PC-3 (cell line): ENCODE measurements at regions not wholly inside any gene's neighbourhood (a gene's known extent, or its start where the extent isn't known, plus 50 kb on each side); places are given as distances from the start of the nearest gene placed in this dataset.

ENCODE experiments used
- ATAC-seq: fragments of 200-7000 bp; cut with Tn5 transposase; 2 replicates; pipeline ENCODE4 v1.9.1; 2020; ENCODE audit warnings: mild to moderate bottlenecking, moderate library complexity
- BruUV-seq: library from RNA; stranded (reverse); fragments of 400-500 nt; replicated peaks from 2 replicates; lab custom pipeline; 2021; lab: Mats Ljungman, UMichigan
- CTCF ChIA-PET: fragments of 300-600 bp; sonication (Branson Sonifier 250); formaldehyde crosslinking; loops from one replicate; lab custom pipeline; 2022; ENCODE audit warnings: antibody characterized with exemption; lab: Charles Lee
- POLR2A ChIA-PET: fragments of 300-600 bp; sonication (Branson Sonifier 250); formaldehyde crosslinking; loops from one replicate; lab custom pipeline; 2022; ENCODE audit warnings: antibody characterized with exemption; ENCODE audit not compliant: unreplicated experiment; lab: Charles Lee
- DNase-seq: peaks from one replicate; pipeline ENCODE4 v3.0.0-alpha.2; 2015
- H2AFZ ChIP-seq: fragments of 300-600 bp; sonication (generic); 2 replicates; pipeline ENCODE4 v1.6.0; 2016; ENCODE audit warnings: antibody characterized with exemption, low read length
- H3F3A ChIP-seq: fragments of 300-600 bp; sonication (generic); one replicate; pipeline ENCODE4 v1.6.0; 2017; ENCODE audit warnings: antibody characterized with exemption, low read length, control low read depth, mild to moderate bottlenecking; ENCODE audit not compliant: unreplicated experiment
- H3K27ac ChIP-seq: fragments of 300-600 bp; sonication (generic); 2 replicates; pipeline ENCODE4 v1.5.1; 2016; ENCODE audit warnings: mild to moderate bottlenecking, low read length
- H3K27me3 ChIP-seq: fragments of 300-600 bp; sonication (generic); 2 replicates; pipeline ENCODE4 v1.6.1; 2016; ENCODE audit warnings: low read length, mixed read lengths
- H3K36me3 ChIP-seq: fragments of 300-600 bp; sonication (generic); 2 replicates; pipeline ENCODE4 v1.6.1; 2016; ENCODE audit warnings: low read depth, mixed run types, low read length, mixed read lengths
- H3K4me1 ChIP-seq: fragments of 300-600 bp; sonication (generic); 2 replicates; pipeline ENCODE4 v1.5.1; 2016; ENCODE audit warnings: low read length; ENCODE audit not compliant: insufficient read depth
- H3K4me2 ChIP-seq: fragments of 300-600 bp; sonication (generic); 2 replicates; pipeline ENCODE4 v1.6.0; 2016; ENCODE audit warnings: low read length
- H3K4me3 ChIP-seq: fragments of 300-600 bp; sonication (generic); 2 replicates; pipeline ENCODE4 v1.5.1; 2016; ENCODE audit warnings: mild to moderate bottlenecking, low read length, mixed read lengths
- H3K79me2 ChIP-seq: fragments of 300-600 bp; sonication (generic); 2 replicates; pipeline ENCODE4 v1.6.1; 2017; ENCODE audit warnings: low read length, mixed read lengths
- H3K9ac ChIP-seq: fragments of 300-600 bp; sonication (generic); 2 replicates; pipeline ENCODE4 v1.6.0; 2016; ENCODE audit warnings: mild to moderate bottlenecking, low read length
- H3K9me2 ChIP-seq: fragments of 300-600 bp; sonication (generic); replicated peaks from 2 replicates; pipeline ENCODE4 v1.6.1; 2016; ENCODE audit warnings: mixed run types, low read length, mixed read lengths
- H3K9me3 ChIP-seq: fragments of 300-600 bp; sonication (generic); 2 replicates; pipeline ENCODE4 v1.6.1; 2016; ENCODE audit warnings: low read length, mixed read lengths
- H4K20me1 ChIP-seq: fragments of 300-600 bp; sonication (generic); 2 replicates; pipeline ENCODE4 v1.6.1; 2016; ENCODE audit warnings: low read length, mixed read lengths
- CTCF ChIP-seq: fragments of 300-600 bp; sonication (generic); conservative IDR thresholded peaks from 2 replicates; pipeline ENCODE4 v1.5.1; 2017; ENCODE audit warnings: antibody characterized with exemption, low read depth, mild to moderate bottlenecking, low read length
- EZH2 ChIP-seq: fragments of 300-600 bp; sonication (generic); IDR thresholded peaks from one replicate; pipeline ENCODE4 v1.6.1; 2017; ENCODE audit warnings: antibody characterized with exemption, mild to moderate bottlenecking, low read length; ENCODE audit not compliant: unreplicated experiment
- EZH2phosphoT487 ChIP-seq: fragments of 300-600 bp; sonication (generic); IDR thresholded peaks from 2 replicates; pipeline ENCODE4 v1.6.1; 2018; ENCODE audit warnings: mild to moderate bottlenecking, antibody characterized with exemption, low read length, borderline replicate concordance
- intact Hi-C: fragments of 100-400 bp; cut with micrococcal nuclease; formaldehyde crosslinking; loops from 2 replicates; pipeline ENCODE4 v1.9.0; 2023

DNA sequence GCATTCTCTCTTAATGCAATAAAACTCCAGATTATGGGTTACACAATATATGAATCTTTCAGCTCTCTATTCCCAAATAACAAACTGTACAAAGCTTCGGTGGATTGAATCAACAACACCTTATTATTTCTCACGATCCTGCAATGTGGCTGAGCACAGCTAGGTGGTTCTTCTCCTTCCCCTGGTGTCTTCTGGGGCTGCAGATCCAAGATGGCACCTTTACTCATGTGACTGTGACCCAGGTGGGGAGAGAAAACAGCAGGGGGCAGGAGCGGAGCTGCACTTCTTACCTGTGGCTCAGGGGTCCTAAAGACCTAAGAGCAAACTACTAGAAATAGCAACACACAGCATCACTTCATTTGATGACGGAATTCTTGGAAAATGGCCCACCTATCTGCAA is 233.1 kb downstream of the IRX1 start:
- Histone ChIP-seq H2AFZ (no peak overlapping the region), H3K4me3 (no peak overlapping the region), H4K20me1 (no peaks in the 10 kb centered on the region), H3K9me2 (no peaks in the 10 kb centered on the region), H3K4me2 (no peak overlapping the region), H3K27me3 (no peaks in the 10 kb centered on the region), H3K79me2 (no peaks in the 10 kb centered on the region), H3K27ac (no peak overlapping the region), H3F3A (no peaks in the 10 kb centered on the region), H3K9me3 (peaks cover 25% of the 10 kb centered on the region; the same call in 1 of the 2 replicates), H3K36me3 (no peaks in the 10 kb centered on the region), H3K4me1 (no peaks in the 10 kb centered on the region), H3K9ac (no peak overlapping the region)
- ATAC-seq = no peak
- no peak for DNase-seq
- CTCF ChIA-PET = no interaction called here
- TF ChIP-seq EZH2phosphoT487 = no peak
- no peak for TF ChIP-seq EZH2
- no peak for TF ChIP-seq CTCF
- BruUV-seq = no TSS peak
- intact Hi-C loops = no loop called here
- POLR2A ChIA-PET = no interaction called here

GRCh38 chr5:3833566-3833965 is 237.9 kb downstream of the IRX1 start:
- peaks cover 38% of the 10 kb centered on the region for H3K9me3 ChIP-seq
- H4K20me1 ChIP-seq = no peaks in the 10 kb centered on the region
- DNase-seq (no peak), ATAC-seq (no peak)
- TF ChIP-seq CTCF = no peak
- TF ChIP-seq EZH2phosphoT487 = no peak
- no peak for TF ChIP-seq EZH2
- H3K27me3 ChIP-seq = no peaks in the 10 kb centered on the region
- POLR2A ChIA-PET = no interaction called here
- no peak overlapping the region for H2AFZ ChIP-seq
- no peak overlapping the region for H3K27ac ChIP-seq
- intact Hi-C loops = no loop called here
- no peaks in the 10 kb centered on the region for H3F3A ChIP-seq
- BruUV-seq = no TSS peak
- H3K79me2 ChIP-seq = no peaks in the 10 kb centered on the region
- no peak overlapping the region for H3K4me2 ChIP-seq
- no peak overlapping the region for H3K9ac ChIP-seq
- H3K36me3 ChIP-seq = no peaks in the 10 kb centered on the region
- no peak overlapping the region for H3K4me3 ChIP-seq
- no peaks in the 10 kb centered on the region for H3K9me2 ChIP-seq
- CTCF ChIA-PET = no interaction called here
- H3K4me1 ChIP-seq = no peaks in the 10 kb centered on the region

DNA sequence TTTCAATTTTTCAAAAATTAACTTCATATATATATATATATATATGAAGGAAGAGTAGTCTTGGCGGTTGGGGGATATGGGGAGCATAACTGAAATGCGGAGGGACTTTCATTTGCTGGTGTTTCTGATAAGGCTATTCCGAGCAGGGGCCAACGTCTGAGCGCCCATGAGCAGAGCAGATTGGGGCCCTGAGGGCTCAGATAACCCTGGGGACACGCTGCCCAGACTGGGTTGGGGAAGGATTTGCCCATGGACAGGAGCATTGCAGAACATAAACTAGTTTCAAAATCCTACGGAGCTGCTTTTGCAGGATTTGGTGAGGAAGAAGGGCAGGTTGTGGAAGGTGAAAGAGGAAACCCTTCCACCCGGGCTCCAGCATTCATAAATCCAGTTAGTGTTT is 240.2 kb downstream of the IRX1 start:
- no peaks in the 10 kb centered on the region for H4K20me1 ChIP-seq
- intact Hi-C loops = no loop called here
- DNase-seq = no peak
- no TSS peak for BruUV-seq
- H3K9ac ChIP-seq = no peak overlapping the region
- POLR2A ChIA-PET = no interaction called here
- TF ChIP-seq EZH2 (no peak), CTCF (no peak), EZH2phosphoT487 (no peak)
- no peak overlapping the region for H3K4me2 ChIP-seq
- ATAC-seq = no peak
- H3K36me3 ChIP-seq = no peaks in the 10 kb centered on the region
- no peaks in the 10 kb centered on the region for H3K4me1 ChIP-seq
- H3K79me2 ChIP-seq = no peaks in the 10 kb centered on the region
- CTCF ChIA-PET = no interaction called here
- no peak overlapping the region for H2AFZ ChIP-seq
- H3K27ac ChIP-seq = no peak overlapping the region
- H3K9me3 ChIP-seq = peaks cover 35% of the 10 kb centered on the region
- H3K9me2 ChIP-seq = no peaks in the 10 kb centered on the region
- H3K27me3 ChIP-seq = no peaks in the 10 kb centered on the region
- no peak overlapping the region for H3K4me3 ChIP-seq
- H3F3A ChIP-seq = no peaks in the 10 kb centered on the region
